ENCODE measurements at regions not wholly inside any gene's neighbourhood (a gene's known extent, or its start where the extent isn't known, plus 50 kb on each side); places are given as distances from the start of the nearest gene placed in this dataset.

- Histone ChIP-seq H3K9me3 (ENCODE audit: insufficient read depth, low read length) (no peaks in the 10 kb centered on the region), H3K27me3 (ENCODE audit: low read length) (no peaks in the 10 kb centered on the region), H3K4me2 (ENCODE audit: low read depth, low read length, poor library complexity, severe bottlenecking) (no peak overlapping the region), H3K27ac (ENCODE audit: low read depth, low read length) (no peak overlapping the region), H3F3A (ENCODE audit: insufficient read depth) (no peaks in the 10 kb centered on the region), H3K9ac (ENCODE audit: low read length) (no peak overlapping the region), H3K36me3 (ENCODE audit: low read length) (no peaks in the 10 kb centered on the region), H3K9me2 (replicated peaks; ENCODE audit: insufficient read depth, low read length) (no peaks in the 10 kb centered on the region), H3K4me3 (ENCODE audit: insufficient read depth, low read length, poor library complexity, severe bottlenecking) (no peak overlapping the region), H4K20me1 (ENCODE audit: low read depth, low read length) (no peaks in the 10 kb centered on the region), H2AFZ (ENCODE audit: low read depth, low read length, severe bottlenecking) (no peak overlapping the region), H3K79me2 (ENCODE audit: insufficient read depth, low read length) (no peaks in the 10 kb centered on the region)
- TF ChIP-seq CTCF (IDR thresholded peaks at IDR 0.05; ENCODE audit: insufficient read depth, low read length, poor library complexity, severe bottlenecking) (no peak), EZH2phosphoT487 (conservative IDR thresholded peaks at IDR 0.05; ENCODE audit: low read length) (no peak)
Observed at GRCh38 chr11:97955595-97955994, 1065.2 kb upstream of the CNTN5 start.

GRCh38 chr11:97956904-97957303, 1063.8 kb upstream of the CNTN5 start:
- no peaks in the 10 kb centered on the region for H3K79me2 ChIP-seq (ENCODE audit: insufficient read depth, low read length)
- H4K20me1 ChIP-seq (ENCODE audit: low read depth, low read length) = no peaks in the 10 kb centered on the region
- no peaks in the 10 kb centered on the region for H3K9me3 ChIP-seq (ENCODE audit: insufficient read depth, low read length)
- H3K4me3 ChIP-seq (ENCODE audit: insufficient read depth, low read length, poor library complexity, severe bottlenecking) = no peak overlapping the region
- no peaks in the 10 kb centered on the region for H3K9me2 ChIP-seq (replicated peaks; ENCODE audit: insufficient read depth, low read length)
- H3K27ac ChIP-seq (ENCODE audit: low read depth, low read length) = no peak overlapping the region
- H3K9ac ChIP-seq (ENCODE audit: low read length) = no peak overlapping the region
- H3F3A ChIP-seq (ENCODE audit: insufficient read depth) = no peaks in the 10 kb centered on the region
- H3K27me3 ChIP-seq (ENCODE audit: low read length) = no peaks in the 10 kb centered on the region
- no peak overlapping the region for H3K4me2 ChIP-seq (ENCODE audit: low read depth, low read length, poor library complexity, severe bottlenecking)
- TF ChIP-seq CTCF (IDR thresholded peaks at IDR 0.05; ENCODE audit: insufficient read depth, low read length, poor library complexity, severe bottlenecking) = no peak
- TF ChIP-seq EZH2phosphoT487 (conservative IDR thresholded peaks at IDR 0.05; ENCODE audit: low read length) = no peak
- no peak overlapping the region for H2AFZ ChIP-seq (ENCODE audit: low read depth, low read length, severe bottlenecking)
- H3K36me3 ChIP-seq (ENCODE audit: low read length) = no peaks in the 10 kb centered on the region

GRCh38 chr11:97961431-97961830, 1059.3 kb upstream of the CNTN5 start:
- no peaks in the 10 kb centered on the region for H3K36me3 ChIP-seq (ENCODE audit: low read length)
- H3F3A ChIP-seq (ENCODE audit: insufficient read depth) = no peaks in the 10 kb centered on the region
- no peak overlapping the region for H3K9ac ChIP-seq (ENCODE audit: low read length)
- H3K9me3 ChIP-seq (ENCODE audit: insufficient read depth, low read length) = no peaks in the 10 kb centered on the region
- H3K9me2 ChIP-seq (replicated peaks; ENCODE audit: insufficient read depth, low read length) = no peaks in the 10 kb centered on the region
- no peak overlapping the region for H3K4me3 ChIP-seq (ENCODE audit: insufficient read depth, low read length, poor library complexity, severe bottlenecking)
- no peak overlapping the region for H2AFZ ChIP-seq (ENCODE audit: low read depth, low read length, severe bottlenecking)
- no peaks in the 10 kb centered on the region for H4K20me1 ChIP-seq (ENCODE audit: low read depth, low read length)
- no peaks in the 10 kb centered on the region for H3K27me3 ChIP-seq (ENCODE audit: low read length)
- no peaks in the 10 kb centered on the region for H3K79me2 ChIP-seq (ENCODE audit: insufficient read depth, low read length)
- no peak overlapping the region for H3K27ac ChIP-seq (ENCODE audit: low read depth, low read length)
- no peak for TF ChIP-seq CTCF (IDR thresholded peaks at IDR 0.05; ENCODE audit: insufficient read depth, low read length, poor library complexity, severe bottlenecking)
- no peak for TF ChIP-seq EZH2phosphoT487 (conservative IDR thresholded peaks at IDR 0.05; ENCODE audit: low read length)
- H3K4me2 ChIP-seq (ENCODE audit: low read depth, low read length, poor library complexity, severe bottlenecking) = no peak overlapping the region
